ENCODE measurements at regions not wholly inside any gene's neighbourhood (a gene's known extent, or its start where the extent isn't known, plus 50 kb on each side); places are given as distances from the start of the nearest gene placed in this dataset.
A peak's percentile ranks its signal among the peaks of the same experiment; 100 is the strongest.

- H3K36me3 ChIP-seq (ENCODE audit: control insufficient read depth, insufficient read depth, low read length) = no peaks in the 10 kb centered on the region
- H3K4me3 ChIP-seq (ENCODE audit: low read depth, low read length) = no peak overlapping the region
- DNase-seq (ENCODE audit: low read depth) (no peak), FAIRE-seq (no peak)
- H3K27me3 ChIP-seq (ENCODE audit: control insufficient read depth, insufficient read depth, low read length) = no peaks in the 10 kb centered on the region
- TF ChIP-seq CTCF (IDR thresholded peaks at IDR 0.05; ENCODE audit: insufficient read depth, low read length, severe bottlenecking) = no peak
These were observed 332.4 kb downstream of the MSX2 start for GRCh38 chr5:175056831-175057230.

GRCh38 chr5:175054243-175054642 is 329.9 kb downstream of the MSX2 start:
- Histone ChIP-seq H3K27me3 (ENCODE audit: control insufficient read depth, insufficient read depth, low read length) (no peaks in the 10 kb centered on the region), H3K4me3 (ENCODE audit: low read depth, low read length) (no peak overlapping the region), H3K36me3 (ENCODE audit: control insufficient read depth, insufficient read depth, low read length) (no peaks in the 10 kb centered on the region)
- no peak for TF ChIP-seq CTCF (IDR thresholded peaks at IDR 0.05; ENCODE audit: insufficient read depth, low read length, severe bottlenecking)
- no peak for FAIRE-seq
- peak; percentile 1 for DNase-seq (ENCODE audit: low read depth)

GRCh38 chr5:175052351-175052750 is 328.0 kb downstream of the MSX2 start:
- no peaks in the 10 kb centered on the region for H3K36me3 ChIP-seq (ENCODE audit: control insufficient read depth, insufficient read depth, low read length)
- no peak overlapping the region for H3K4me3 ChIP-seq (ENCODE audit: low read depth, low read length)
- no peak for TF ChIP-seq CTCF (IDR thresholded peaks at IDR 0.05; ENCODE audit: insufficient read depth, low read length, severe bottlenecking)
- no peaks in the 10 kb centered on the region for H3K27me3 ChIP-seq (ENCODE audit: control insufficient read depth, insufficient read depth, low read length)
- DNase-seq (ENCODE audit: low read depth) (no peak), FAIRE-seq (no peak)

GRCh38 chr5:175047048-175047447 is 322.7 kb downstream of the MSX2 start:
- H3K27me3 ChIP-seq (ENCODE audit: control insufficient read depth, insufficient read depth, low read length) = no peaks in the 10 kb centered on the region
- TF ChIP-seq CTCF (IDR thresholded peaks at IDR 0.05; ENCODE audit: insufficient read depth, low read length, severe bottlenecking) = no peak
- DNase-seq (ENCODE audit: low read depth) (no peak), FAIRE-seq (no peak)
- no peaks in the 10 kb centered on the region for H3K36me3 ChIP-seq (ENCODE audit: control insufficient read depth, insufficient read depth, low read length)
- H3K4me3 ChIP-seq (ENCODE audit: low read depth, low read length) = no peak overlapping the region

GRCh38 chr5:175045820-175046219 is 321.4 kb downstream of the MSX2 start:
- Histone ChIP-seq H3K4me3 (ENCODE audit: low read depth, low read length) (no peak overlapping the region), H3K36me3 (ENCODE audit: control insufficient read depth, insufficient read depth, low read length) (no peaks in the 10 kb centered on the region), H3K27me3 (ENCODE audit: control insufficient read depth, insufficient read depth, low read length) (no peaks in the 10 kb centered on the region)
- no peak for FAIRE-seq
- no peak for TF ChIP-seq CTCF (IDR thresholded peaks at IDR 0.05; ENCODE audit: insufficient read depth, low read length, severe bottlenecking)
- no peak for DNase-seq (ENCODE audit: low read depth)

- DNase-seq (ENCODE audit: low read depth) (no peak), FAIRE-seq (no peak)
- no peak overlapping the region for H3K4me3 ChIP-seq (ENCODE audit: low read depth, low read length)
- H3K36me3 ChIP-seq (ENCODE audit: control insufficient read depth, insufficient read depth, low read length) = no peaks in the 10 kb centered on the region
- no peak for TF ChIP-seq CTCF (IDR thresholded peaks at IDR 0.05; ENCODE audit: insufficient read depth, low read length, severe bottlenecking)
- no peaks in the 10 kb centered on the region for H3K27me3 ChIP-seq (ENCODE audit: control insufficient read depth, insufficient read depth, low read length)
These were observed 313.4 kb downstream of the MSX2 start for GRCh38 chr5:175037820-175038219.
